Endothelial cell of umbilical vein (primary cell): ENCODE measurements at regions not wholly inside any gene's neighbourhood (a gene's known extent, or its start where the extent isn't known, plus 50 kb on each side); places are given as distances from the start of the nearest gene placed in this dataset.

Source experiments
- BruUV-seq: library from RNA; stranded (reverse); fragments of 400-500 nt; replicated peaks from 2 replicates; lab custom pipeline; 2021; lab: Mats Ljungman, UMichigan
- CTCF ChIA-PET: fragments of 300-600, 350-600 bp; sonication (Branson Sonifier 250); formaldehyde crosslinking; loops from one replicate; lab custom pipeline; 2021; ENCODE audit warnings: antibody characterized with exemption, inconsistent platforms; lab: Charles Lee
- POLR2A ChIA-PET: fragments of 300-600, 350-600 bp; sonication (Branson Sonifier 250); formaldehyde crosslinking; loops from one replicate; lab custom pipeline; 2021; ENCODE audit warnings: antibody characterized with exemption, inconsistent platforms; lab: Charles Lee
- DNase-seq: peaks from one replicate; pipeline ENCODE4 v3.0.0-alpha.2; 2011; ENCODE audit warnings: low read depth, low spot score
- FAIRE-seq: peaks from 2 replicates; lab custom pipeline; 2011; peaks lifted over from hg19 to GRCh38; lab: Jason Lieb, UNC
- H2AFZ ChIP-seq: 2 replicates; pipeline ENCODE4 v1.6.0; 2012; ENCODE audit warnings: low read depth, low read length, control low read depth, inconsistent platforms
- H3K27ac ChIP-seq: 2 replicates; pipeline ENCODE4 v1.5.1; 2011; ENCODE audit warnings: low read depth, mild to moderate bottlenecking, control low read depth, low read length, moderate library complexity; ENCODE audit not compliant: insufficient read depth
- H3K27me3 ChIP-seq, 2 experiments: 2 replicates each; pipeline versions ENCODE4 v1.6.0 to v1.6.1; 2011; ENCODE audit warnings: low read length in 2 of 2, mixed read lengths in 1 of 2; ENCODE audit not compliant: control insufficient read depth in 2 of 2, insufficient read depth in 2 of 2
- H3K36me3 ChIP-seq, 2 experiments: 2 replicates in 1 of 2; 3 replicates in 1 of 2; pipeline ENCODE4 v1.5.1; 2011; ENCODE audit warnings: low read length in 2 of 2, mild to moderate bottlenecking in 1 of 2, moderate library complexity in 1 of 2; ENCODE audit not compliant: control insufficient read depth in 2 of 2, insufficient read depth in 2 of 2; ENCODE audit errors: extremely low read depth in 1 of 2
- H3K4me1 ChIP-seq: 3 replicates; pipeline ENCODE4 v1.5.1; 2011; ENCODE audit warnings: mild to moderate bottlenecking, low read length; ENCODE audit not compliant: control insufficient read depth, insufficient read depth; ENCODE audit errors: extremely low read depth
- H3K4me2 ChIP-seq: 2 replicates; pipeline ENCODE4 v1.6.1; 2011; ENCODE audit warnings: low read length, control low read depth, mixed read lengths; ENCODE audit not compliant: insufficient read depth
- H3K4me3 ChIP-seq, 3 experiments: fragments of 200-600 bp in 1 of 3; sonication (generic), shearing (Covaris generic) in 1 of 3; replicated peaks in 1 of 3; 2 replicates each; pipeline ENCODE4 v1.5.1; 2011 to 2016; ENCODE audit warnings: control low read depth in 3 of 3, low read length in 3 of 3, mild to moderate bottlenecking in 2 of 3, inconsistent platforms in 1 of 3, low read depth in 1 of 3, moderate library complexity in 1 of 3; ENCODE audit not compliant: insufficient read depth in 1 of 3
- H3K79me2 ChIP-seq: 2 replicates; pipeline ENCODE4 v1.6.0; 2012; ENCODE audit warnings: low read length, inconsistent platforms; ENCODE audit not compliant: control insufficient read depth, insufficient read depth
- H3K9ac ChIP-seq: replicated peaks from 2 replicates; pipeline ENCODE3; 2011; ENCODE audit warnings: low read length, control low read depth; ENCODE audit not compliant: insufficient read depth; ENCODE audit errors: extremely low read depth
- H3K9me1 ChIP-seq: replicated peaks from 3 replicates; pipeline ENCODE4 v1.6.0; 2011; ENCODE audit warnings: mild to moderate bottlenecking, low read length; ENCODE audit not compliant: control insufficient read depth, insufficient read depth; ENCODE audit errors: extremely low read depth
- H3K9me3 ChIP-seq: replicated peaks from 2 replicates; pipeline ENCODE4 v1.5.1; 2012; ENCODE audit warnings: low read length, inconsistent platforms; ENCODE audit not compliant: control insufficient read depth, insufficient read depth
- H4K20me1 ChIP-seq: replicated peaks from 2 replicates; pipeline ENCODE3; 2011; ENCODE audit warnings: mild to moderate bottlenecking, low read length; ENCODE audit not compliant: control insufficient read depth, insufficient read depth; ENCODE audit errors: extremely low read depth
- EZH2 ChIP-seq: IDR thresholded peaks from 2 replicates; pipeline ENCODE4 v1.6.1; 2012; ENCODE audit warnings: borderline replicate concordance, low read depth, mild to moderate bottlenecking, moderate library complexity, low read length, inconsistent platforms; ENCODE audit not compliant: severe bottlenecking
- FOS ChIP-seq: IDR thresholded peaks from 2 replicates; pipeline ENCODE4 v1.6.1; 2011; ENCODE audit warnings: mild to moderate bottlenecking, low read length, moderate library complexity, borderline replicate concordance; ENCODE audit not compliant: insufficient read depth
- GATA2 ChIP-seq: IDR thresholded peaks from 2 replicates; pipeline ENCODE4 v1.7.0; 2011; ENCODE audit warnings: low read depth, mild to moderate bottlenecking, moderate library complexity, mixed read lengths, low read length; ENCODE audit not compliant: insufficient read length, insufficient read depth
- JUN ChIP-seq: IDR thresholded peaks from 2 replicates; pipeline ENCODE4 v1.6.1; 2011; ENCODE audit warnings: borderline replicate concordance, low read depth; ENCODE audit not compliant: insufficient read length, insufficient read depth
- MYC ChIP-seq: IDR thresholded peaks from one replicate; pipeline ENCODE4 v1.6.1; 2011; ENCODE audit warnings: mild to moderate bottlenecking, low read depth, low read length
- POLR2A ChIP-seq: IDR thresholded peaks from 2 replicates; pipeline ENCODE4 v1.6.1; 2012; ENCODE audit warnings: low read depth, mild to moderate bottlenecking, control low read depth, low read length
- POLR2AphosphoS5 ChIP-seq: IDR thresholded peaks from 2 replicates; pipeline ENCODE4 v1.6.1; 2012; ENCODE audit warnings: low read depth, mild to moderate bottlenecking, control low read depth, low read length, moderate library complexity; ENCODE audit not compliant: insufficient read depth
- dilution Hi-C: fragments of 300-500 bp; cut with MboI; formaldehyde crosslinking; loops from one replicate; pipeline ENCODE4 v1.15.0; 2019; ENCODE audit warnings: low sequenced_read_pairs; ENCODE audit not compliant: extremely low pct_ligation_motif_present
- intact Hi-C: fragments of 100-400 bp; cut with micrococcal nuclease; formaldehyde crosslinking; loops from one replicate; pipeline ENCODE4 v1.10.0; 2022
- TF ChIP-seq, protein P1 (sequence below), 2 donors: IDR thresholded peaks; 1 replicate in 1 of 2; 2 replicates in 1 of 2; pipeline ENCODE4 v1.5.1; 2011; ENCODE audit warnings: low read length in 2 of 2, mild to moderate bottlenecking in 2 of 2, moderate library complexity in 2 of 2, control low read depth in 1 of 2, inconsistent platforms in 1 of 2, low read depth in 1 of 2; ENCODE audit not compliant: insufficient read depth in 1 of 2; ENCODE audit errors: extremely low read depth in 1 of 2
- TF ChIP-seq, protein P2 (sequence below): IDR thresholded peaks from 2 replicates; pipeline ENCODE4 v1.6.1; 2011; ENCODE audit not compliant: insufficient read depth, insufficient read length

DNA sequence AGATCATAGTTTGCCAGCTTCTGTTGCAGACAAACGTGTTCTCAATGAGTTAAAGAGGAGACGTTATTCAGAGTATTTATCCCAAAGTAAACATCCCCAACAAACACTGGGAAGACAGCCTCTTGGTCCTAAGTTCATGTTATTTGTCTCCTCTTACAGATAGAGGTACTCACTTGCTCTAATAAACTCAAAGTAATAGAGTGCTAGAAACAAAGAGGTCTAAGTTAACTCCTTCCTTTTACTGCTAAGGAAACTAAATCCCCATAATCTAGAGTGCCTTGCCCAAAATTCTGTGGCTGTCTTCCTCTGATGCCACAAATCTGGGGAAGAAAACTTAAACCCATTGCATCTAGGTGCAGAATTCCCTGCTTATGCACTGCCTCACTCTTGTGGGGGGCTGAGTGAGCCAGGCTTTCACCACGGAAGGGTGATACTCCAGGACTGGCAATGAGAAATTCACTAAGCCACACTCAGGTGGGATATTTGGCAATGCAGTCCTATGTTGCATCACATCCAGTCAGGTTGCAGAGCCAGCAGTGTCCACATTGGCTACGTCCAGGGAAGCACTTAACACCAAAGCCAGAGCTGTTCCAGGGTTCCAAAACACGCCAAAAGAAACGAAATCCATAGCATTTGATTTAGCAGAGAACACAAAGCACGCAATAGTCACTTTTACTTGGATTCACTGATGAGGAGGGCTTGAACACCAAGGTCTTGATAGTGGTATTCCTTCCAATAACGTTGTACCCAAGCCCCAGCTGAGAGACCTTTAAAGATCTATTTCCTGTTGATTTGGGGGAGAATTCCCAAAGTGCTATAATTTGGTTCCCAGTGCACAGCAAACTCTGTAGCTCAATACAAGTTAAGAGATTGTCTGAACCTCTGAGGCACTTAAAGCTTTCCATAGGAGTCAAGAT lies 81.0 kb upstream of the FOXQ1 start:
- no peaks in the 10 kb centered on the region for H3K9me3 ChIP-seq
- no peaks in the 10 kb centered on the region for H3K27me3 ChIP-seq
- H2AFZ ChIP-seq, result no peak overlapping the region
- no peaks in the 10 kb centered on the region for H4K20me1 ChIP-seq
- H3K36me3 ChIP-seq, result no peaks in the 10 kb centered on the region
- TF ChIP-seq POLR2AphosphoS5 (no peak), POLR2A (no peak), MYC (no peak), FOS (no peak)
- TF ChIP-seq, protein P1, sequence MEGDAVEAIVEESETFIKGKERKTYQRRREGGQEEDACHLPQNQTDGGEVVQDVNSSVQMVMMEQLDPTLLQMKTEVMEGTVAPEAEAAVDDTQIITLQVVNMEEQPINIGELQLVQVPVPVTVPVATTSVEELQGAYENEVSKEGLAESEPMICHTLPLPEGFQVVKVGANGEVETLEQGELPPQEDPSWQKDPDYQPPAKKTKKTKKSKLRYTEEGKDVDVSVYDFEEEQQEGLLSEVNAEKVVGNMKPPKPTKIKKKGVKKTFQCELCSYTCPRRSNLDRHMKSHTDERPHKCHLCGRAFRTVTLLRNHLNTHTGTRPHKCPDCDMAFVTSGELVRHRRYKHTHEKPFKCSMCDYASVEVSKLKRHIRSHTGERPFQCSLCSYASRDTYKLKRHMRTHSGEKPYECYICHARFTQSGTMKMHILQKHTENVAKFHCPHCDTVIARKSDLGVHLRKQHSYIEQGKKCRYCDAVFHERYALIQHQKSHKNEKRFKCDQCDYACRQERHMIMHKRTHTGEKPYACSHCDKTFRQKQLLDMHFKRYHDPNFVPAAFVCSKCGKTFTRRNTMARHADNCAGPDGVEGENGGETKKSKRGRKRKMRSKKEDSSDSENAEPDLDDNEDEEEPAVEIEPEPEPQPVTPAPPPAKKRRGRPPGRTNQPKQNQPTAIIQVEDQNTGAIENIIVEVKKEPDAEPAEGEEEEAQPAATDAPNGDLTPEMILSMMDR (IDR thresholded peaks at IDR 0.05; ENCODE audit: extremely low read depth in 1 of 2, insufficient read depth in 1 of 2, low read depth in 1 of 2, low read length in 2 of 2), result no peak
- H3K4me1 ChIP-seq, result no peaks in the 10 kb centered on the region
- H3K79me2 ChIP-seq, result no peaks in the 10 kb centered on the region
- no peak for DNase-seq
- no peak overlapping the region for H3K4me3 ChIP-seq
- BruUV-seq, result no TSS peak
- intact Hi-C loops (no loop called here), dilution Hi-C loops (no loop called here)
- no peak overlapping the region for H3K9ac ChIP-seq
- H3K4me2 ChIP-seq, result no peak overlapping the region
- H3K9me1 ChIP-seq, result no peaks in the 10 kb centered on the region
- no peak for FAIRE-seq
- ChIA-PET CTCF (no interaction called here), POLR2A (no interaction called here)
- no peak overlapping the region for H3K27ac ChIP-seq

DNA sequence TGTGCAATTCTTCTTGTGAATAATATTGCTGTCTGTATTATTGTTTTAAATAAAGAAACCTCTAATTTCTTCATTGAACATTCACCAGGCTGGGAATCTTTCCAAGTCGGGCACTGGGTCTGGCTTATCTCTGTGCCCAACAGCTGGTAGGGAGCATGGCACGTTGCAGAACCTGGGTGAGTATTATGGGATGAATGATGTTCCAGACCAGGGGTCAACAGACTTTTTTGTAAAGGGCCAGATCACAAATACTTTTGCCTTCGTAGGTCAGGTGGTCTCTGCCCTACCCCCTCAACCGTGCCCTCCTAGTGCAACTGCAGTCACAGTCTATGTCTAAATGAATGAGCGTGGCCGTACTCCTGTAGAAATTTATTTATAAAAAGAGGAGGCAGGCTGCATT lies 81.6 kb upstream of the FOXQ1 start:
- no peaks in the 10 kb centered on the region for H3K79me2 ChIP-seq
- no peak overlapping the region for H3K4me2 ChIP-seq
- intact Hi-C loops (no loop called here), dilution Hi-C loops (no loop called here)
- ChIA-PET CTCF (no interaction called here), POLR2A (no interaction called here)
- H4K20me1 ChIP-seq, result no peaks in the 10 kb centered on the region
- DNase-seq, result no peak
- no peaks in the 10 kb centered on the region for H3K9me3 ChIP-seq
- no peaks in the 10 kb centered on the region for H3K36me3 ChIP-seq
- no TSS peak for BruUV-seq
- no peak for TF ChIP-seq GATA2
- TF ChIP-seq, protein P1 (IDR thresholded peaks at IDR 0.05; ENCODE audit: extremely low read depth in 1 of 2, insufficient read depth in 1 of 2, low read depth in 1 of 2, low read length in 2 of 2), result no peak
- no peak for TF ChIP-seq MYC
- TF ChIP-seq, protein P2, sequence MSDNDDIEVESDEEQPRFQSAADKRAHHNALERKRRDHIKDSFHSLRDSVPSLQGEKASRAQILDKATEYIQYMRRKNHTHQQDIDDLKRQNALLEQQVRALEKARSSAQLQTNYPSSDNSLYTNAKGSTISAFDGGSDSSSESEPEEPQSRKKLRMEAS, result no peak
- TF ChIP-seq EZH2, result no peak
- TF ChIP-seq JUN, result no peak
- no peak for TF ChIP-seq POLR2AphosphoS5
- H2AFZ ChIP-seq, result no peak overlapping the region
- H3K9me1 ChIP-seq, result no peaks in the 10 kb centered on the region
- H3K27ac ChIP-seq, result no peak overlapping the region
- FAIRE-seq, result no peak
- H3K27me3 ChIP-seq, result no peaks in the 10 kb centered on the region
- no peak overlapping the region for H3K9ac ChIP-seq
- H3K4me1 ChIP-seq, result no peaks in the 10 kb centered on the region
- H3K4me3 ChIP-seq, result no peak overlapping the region
